ENCODE measurements at regions not wholly inside any gene's neighbourhood (a gene's known extent, or its start where the extent isn't known, plus 50 kb on each side); places are given as distances from the start of the nearest gene placed in this dataset.

- DNase-seq (ENCODE audit: low read depth in 2 of 3, low spot score in 1 of 3), result no peak
Observed at GRCh38 chr13:34037636-34038540, 219.9 kb downstream of the RFC3 start.

GRCh38 chr13:34038541-34039068, 220.7 kb downstream of the RFC3 start:
- no peak for DNase-seq (ENCODE audit: low read depth in 2 of 3, low spot score in 1 of 3)

GRCh38 chr13:34039678-34040077, 221.7 kb downstream of the RFC3 start:
- no peak for DNase-seq (ENCODE audit: low read depth in 2 of 3, low spot score in 1 of 3)

GRCh38 chr13:34040863-34041262, 222.9 kb downstream of the RFC3 start:
- no peak for DNase-seq (ENCODE audit: low read depth in 2 of 3, low spot score in 1 of 3)

GRCh38 chr13:34044041-34044440, 226.1 kb downstream of the RFC3 start:
- DNase-seq (ENCODE audit: low read depth in 2 of 3, low spot score in 1 of 3), result no peak

- DNase-seq (ENCODE audit: low read depth in 2 of 3, low spot score in 1 of 3), result no peak
Observed at GRCh38 chr13:34044660-34045080, 226.7 kb downstream of the RFC3 start.

GRCh38 chr13:34046457-34046856, 228.5 kb downstream of the RFC3 start:
- DNase-seq (ENCODE audit: low read depth in 2 of 3, low spot score in 1 of 3), result no peak

GRCh38 chr13:34048652-34049051, 230.7 kb downstream of the RFC3 start:
- DNase-seq (ENCODE audit: low read depth in 2 of 3, low spot score in 1 of 3), result no peak

GRCh38 chr13:34056733-34057258, 238.8 kb downstream of the RFC3 start:
- DNase-seq (ENCODE audit: low read depth in 2 of 3, low spot score in 1 of 3), result no peak

- no peak for DNase-seq (ENCODE audit: low read depth in 2 of 3, low spot score in 1 of 3)
Observed at GRCh38 chr13:34064456-34065205, 246.7 kb downstream of the RFC3 start.

- DNase-seq (ENCODE audit: low read depth in 2 of 3, low spot score in 1 of 3), result no peak
Observed at GRCh38 chr13:34065928-34066327, 248.0 kb downstream of the RFC3 start.

- DNase-seq (ENCODE audit: low read depth in 2 of 3, low spot score in 1 of 3), result no peak
Observed at GRCh38 chr13:34066344-34066743, 248.4 kb downstream of the RFC3 start.

GRCh38 chr13:34070006-34070405, 252.1 kb downstream of the RFC3 start:
- DNase-seq (ENCODE audit: low read depth in 2 of 3, low spot score in 1 of 3), result no peak

- no peak for DNase-seq (ENCODE audit: low read depth in 2 of 3, low spot score in 1 of 3)
Observed at GRCh38 chr13:34070544-34071303, 252.8 kb downstream of the RFC3 start.

GRCh38 chr13:34076319-34076718, 258.4 kb downstream of the RFC3 start:
- no peak for DNase-seq (ENCODE audit: low read depth in 2 of 3, low spot score in 1 of 3)

GRCh38 chr13:34076943-34077703, 259.2 kb downstream of the RFC3 start:
- DNase-seq (ENCODE audit: low read depth in 2 of 3, low spot score in 1 of 3), result no peak

GRCh38 chr13:34078334-34078999, 260.5 kb downstream of the RFC3 start:
- no peak for DNase-seq (ENCODE audit: low read depth in 2 of 3, low spot score in 1 of 3)

GRCh38 chr13:34085204-34085603, 267.3 kb downstream of the RFC3 start:
- DNase-seq (ENCODE audit: low read depth in 2 of 3, low spot score in 1 of 3), result no peak

GRCh38 chr13:34086281-34086680, 268.3 kb downstream of the RFC3 start:
- no peak for DNase-seq (ENCODE audit: low read depth in 2 of 3, low spot score in 1 of 3)

- DNase-seq (ENCODE audit: low read depth in 2 of 3, low spot score in 1 of 3), result no peak
Observed at GRCh38 chr13:34087791-34088190, 269.8 kb downstream of the RFC3 start.

Data from stimulated activated CD4-positive, alpha-beta T cell treated with anti-CD3 and anti-CD28 coated beads, Interleukin-12 subunit alpha, Interleukin-12 subunit beta, amount 100 ng/mL, for 48 hours (primary cell).